Body of pancreas (tissue), 4 donors: ENCODE measurements at regions not wholly inside any gene's neighbourhood (a gene's known extent, or its start where the extent isn't known, plus 50 kb on each side); places are given as distances from the start of the nearest gene placed in this dataset.

Experiments
- ATAC-seq: fragments of 150-250 bp; one replicate; pipeline ENCODE4 v1.9.1; 2016
- DNase-seq, 4 donors: peaks; one replicate each; pipeline ENCODE4 v3.0.0-alpha.2; 2019
- H3K27ac ChIP-seq, 4 donors: fragments of 200-600 bp; sonication (generic); 1 replicate in 3 of 4; 2 replicates in 1 of 4; pipeline versions ENCODE4 v1.5.1 to v1.6.1; 2016 to 2019; ENCODE audit warnings: mild to moderate bottlenecking in 1 of 4, mixed read lengths in 1 of 4, moderate library complexity in 1 of 4
- H3K27me3 ChIP-seq, 2 donors: fragments of 200-600 bp; sonication (generic); one replicate each; pipeline ENCODE4 v1.6.0; 2016; ENCODE audit warnings: mild to moderate bottlenecking in 1 of 2
- H3K36me3 ChIP-seq, 2 donors: fragments of 200-600 bp; sonication (generic); replicated peaks in 1 of 2; 2 replicates each; pipeline ENCODE4 v1.5.1; 2016; ENCODE audit warnings: low read depth in 2 of 2; ENCODE audit not compliant: insufficient read depth in 1 of 2
- H3K4me1 ChIP-seq: fragments of 200-600 bp; sonication (generic); one replicate; pipeline ENCODE4 v1.6.0; 2016
- H3K4me3 ChIP-seq, 2 donors: fragments of 200-600 bp; sonication (generic); 1 replicate in 1 of 2; 2 replicates in 1 of 2; pipeline ENCODE4 v1.5.1; 2016 to 2019
- H3K9me3 ChIP-seq, 3 donors: fragments of 200-600 bp; sonication (generic); 1 replicate in 2 of 3; 2 replicates in 1 of 3; pipeline ENCODE4 v1.5.1; 2016
- CTCF ChIP-seq, 7 experiments: fragments of 450-650 bp in 4 of 7; fragments of 200-600 bp in 3 of 7; sonication (generic) in 3 of 7; IDR thresholded peaks; one replicate each; pipeline ENCODE4 v1.5.1; 2016 to 2019; ENCODE audit warnings: antibody characterized with exemption in 7 of 7
- POLR2A ChIP-seq, 3 donors: fragments of 450-650 bp; IDR thresholded peaks; one replicate each; pipeline ENCODE4 v1.6.1; 2016; ENCODE audit warnings: antibody characterized with exemption in 3 of 3, mild to moderate bottlenecking in 2 of 3
- WGBS, 2 donors: methylation state at CpG; one replicate each; pipeline ENCODE4 v1.1.5; 2017; 5-methylcytosine and 5-hydroxymethylcytosine counted together
- intact Hi-C: fragments of 100-400 bp; cut with DNase I; formaldehyde crosslinking; loops from one replicate; pipeline ENCODE4 v1.15.1; 2023

GRCh38 chr10:108797573-108797972 is 1125.7 kb downstream of the XPNPEP1 start:
- H3K4me1 ChIP-seq, result no peaks in the 10 kb centered on the region
- TF ChIP-seq POLR2A (IDR thresholded peaks at IDR 0.05), result no peak
- TF ChIP-seq CTCF (IDR thresholded peaks at IDR 0.05), result no peak
- H3K27ac ChIP-seq, result no peak overlapping the region
- DNase-seq (no peak), ATAC-seq (no peak)
- 83 to 95% methylated on average over 1 of the region's 1 CpG for WGBS, 2 donors
- no peaks in the 10 kb centered on the region for H3K36me3 ChIP-seq
- intact Hi-C loops, result no loop called here
- H3K4me3 ChIP-seq, result no peak overlapping the region
- no peaks in the 10 kb centered on the region for H3K9me3 ChIP-seq
- no peaks in the 10 kb centered on the region for H3K27me3 ChIP-seq

- Histone ChIP-seq H3K36me3 (no peaks in the 10 kb centered on the region), H3K9me3 (no peaks in the 10 kb centered on the region), H3K4me3 (no peak overlapping the region), H3K4me1 (no peaks in the 10 kb centered on the region), H3K27me3 (no peaks in the 10 kb centered on the region), H3K27ac (no peak overlapping the region)
- WGBS, 2 donors, result 69 to 72% methylated on average over 1 of the region's 1 CpG
- ATAC-seq, result no peak
- intact Hi-C loops, result no loop called here
- DNase-seq, result no peak
- no peak for TF ChIP-seq POLR2A (IDR thresholded peaks at IDR 0.05)
- TF ChIP-seq CTCF (IDR thresholded peaks at IDR 0.05), result no peak
Observed at GRCh38 chr10:108791794-108792474, 1131.4 kb downstream of the XPNPEP1 start.

GRCh38 chr10:108791030-108791429 is 1132.3 kb downstream of the XPNPEP1 start:
- TF ChIP-seq CTCF (IDR thresholded peaks at IDR 0.05), result no peak
- TF ChIP-seq POLR2A (IDR thresholded peaks at IDR 0.05), result no peak
- DNase-seq (no peak), ATAC-seq (no peak)
- Histone ChIP-seq H3K27me3 (no peaks in the 10 kb centered on the region), H3K4me1 (no peaks in the 10 kb centered on the region), H3K36me3 (no peaks in the 10 kb centered on the region), H3K4me3 (no peak overlapping the region), H3K9me3 (no peaks in the 10 kb centered on the region), H3K27ac (no peak overlapping the region)
- intact Hi-C loops, result no loop called here
- WGBS, 2 donors, result 82 to 83% methylated on average over 4 of the region's 4 CpGs

- Histone ChIP-seq H3K36me3 (no peaks in the 10 kb centered on the region), H3K27ac (no peak overlapping the region), H3K4me1 (no peaks in the 10 kb centered on the region), H3K27me3 (no peaks in the 10 kb centered on the region), H3K4me3 (no peak overlapping the region), H3K9me3 (peaks cover 0 to 2% (median 0%) of the 10 kb centered on the region in 3 donors)
- 48 to 70% methylated on average over 1 of the region's 1 CpG for WGBS, 2 donors
- ATAC-seq, result no peak
- intact Hi-C loops, result no loop called here
- TF ChIP-seq POLR2A (IDR thresholded peaks at IDR 0.05) (no peak), CTCF (IDR thresholded peaks at IDR 0.05) (no peak)
- DNase-seq, result no peak
Observed at GRCh38 chr10:108789919-108790318, 1133.4 kb downstream of the XPNPEP1 start.

- no peak for ATAC-seq
- Histone ChIP-seq H3K27me3 (no peaks in the 10 kb centered on the region), H3K4me3 (no peak overlapping the region), H3K9me3 (peaks cover 0 to 8% (median 0%) of the 10 kb centered on the region in 3 donors), H3K36me3 (no peaks in the 10 kb centered on the region), H3K27ac (no peak overlapping the region), H3K4me1 (no peaks in the 10 kb centered on the region)
- intact Hi-C loops, result no loop called here
- DNase-seq, result no peak
- 52 to 65% methylated on average over 2 of the region's 2 CpGs for WGBS, 2 donors
- TF ChIP-seq POLR2A (IDR thresholded peaks at IDR 0.05) (no peak), CTCF (IDR thresholded peaks at IDR 0.05) (no peak)
Observed at GRCh38 chr10:108789336-108789735, 1134.0 kb downstream of the XPNPEP1 start.
